ENCODE measurements at regions not wholly inside any gene's neighbourhood (a gene's known extent, or its start where the extent isn't known, plus 50 kb on each side); places are given as distances from the start of the nearest gene placed in this dataset.

DNA sequence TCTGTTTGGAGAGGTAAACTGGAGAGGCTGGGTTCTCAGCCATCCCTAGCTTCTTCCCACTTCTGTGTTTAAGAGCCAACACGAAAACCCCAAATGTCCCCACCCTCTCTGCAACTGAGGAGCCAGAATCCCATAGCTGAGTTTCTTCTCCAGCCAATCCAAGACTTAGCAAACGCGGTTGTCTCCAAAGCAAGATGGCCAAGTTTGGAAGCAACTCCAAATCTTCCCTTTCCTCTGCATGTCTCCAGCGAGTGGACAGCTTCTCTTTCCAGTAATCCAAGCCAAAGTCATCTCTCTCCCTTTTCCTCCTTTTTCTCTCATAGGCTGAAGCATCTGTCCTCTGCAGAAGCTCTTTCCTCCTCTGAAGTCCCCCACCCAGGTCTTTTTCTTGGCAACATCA lies 539.2 kb downstream of the MIAT start:
- H3K36me3 ChIP-seq, result no peaks in the 10 kb centered on the region
- no peaks in the 10 kb centered on the region for H3K27me3 ChIP-seq
- TF ChIP-seq, protein P1, sequence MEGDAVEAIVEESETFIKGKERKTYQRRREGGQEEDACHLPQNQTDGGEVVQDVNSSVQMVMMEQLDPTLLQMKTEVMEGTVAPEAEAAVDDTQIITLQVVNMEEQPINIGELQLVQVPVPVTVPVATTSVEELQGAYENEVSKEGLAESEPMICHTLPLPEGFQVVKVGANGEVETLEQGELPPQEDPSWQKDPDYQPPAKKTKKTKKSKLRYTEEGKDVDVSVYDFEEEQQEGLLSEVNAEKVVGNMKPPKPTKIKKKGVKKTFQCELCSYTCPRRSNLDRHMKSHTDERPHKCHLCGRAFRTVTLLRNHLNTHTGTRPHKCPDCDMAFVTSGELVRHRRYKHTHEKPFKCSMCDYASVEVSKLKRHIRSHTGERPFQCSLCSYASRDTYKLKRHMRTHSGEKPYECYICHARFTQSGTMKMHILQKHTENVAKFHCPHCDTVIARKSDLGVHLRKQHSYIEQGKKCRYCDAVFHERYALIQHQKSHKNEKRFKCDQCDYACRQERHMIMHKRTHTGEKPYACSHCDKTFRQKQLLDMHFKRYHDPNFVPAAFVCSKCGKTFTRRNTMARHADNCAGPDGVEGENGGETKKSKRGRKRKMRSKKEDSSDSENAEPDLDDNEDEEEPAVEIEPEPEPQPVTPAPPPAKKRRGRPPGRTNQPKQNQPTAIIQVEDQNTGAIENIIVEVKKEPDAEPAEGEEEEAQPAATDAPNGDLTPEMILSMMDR (IDR thresholded peaks at IDR 0.05), result no peak
- intact Hi-C loops (cut with DNase I; ENCODE audit: low total_unique reads), result no loop called here
- H3K4me1 ChIP-seq, result peaks cover 0 to 23% (median 6%) of the 10 kb centered on the region in 4 donors
- no peak overlapping the region for H3K27ac ChIP-seq
- no peak for DNase-seq
- H3K4me3 ChIP-seq, result no peak overlapping the region
- H3K9me3 ChIP-seq, result no peaks in the 10 kb centered on the region

DNA sequence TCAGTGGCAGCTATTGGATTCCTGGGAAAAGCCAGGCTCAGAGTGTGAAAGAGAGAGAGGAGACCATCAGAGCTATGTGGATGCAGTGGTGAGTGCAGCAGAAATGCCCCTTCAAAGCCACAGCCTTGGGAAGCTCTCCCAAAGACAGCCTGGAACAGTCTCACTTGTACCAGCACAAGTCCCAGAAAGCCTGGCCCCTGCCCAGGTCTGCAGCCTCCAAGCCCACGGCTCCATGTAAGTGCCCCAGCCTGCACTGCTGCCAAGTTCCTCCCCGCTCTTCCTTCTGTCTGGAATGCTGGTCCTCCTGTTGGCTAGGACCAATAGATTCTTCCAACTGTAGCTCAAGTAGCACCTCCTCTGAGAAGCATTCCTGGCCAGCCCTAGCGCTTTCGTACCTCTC lies 539.7 kb downstream of the MIAT start:
- DNase-seq, result no peak
- H3K4me3 ChIP-seq, result no peak overlapping the region
- TF ChIP-seq, protein P1 (IDR thresholded peaks at IDR 0.05), result no peak
- no peaks in the 10 kb centered on the region for H3K27me3 ChIP-seq
- no peaks in the 10 kb centered on the region for H3K36me3 ChIP-seq
- no peak overlapping the region for H3K27ac ChIP-seq
- no peaks in the 10 kb centered on the region for H3K9me3 ChIP-seq
- intact Hi-C loops (cut with DNase I; ENCODE audit: low total_unique reads), result no loop called here
- peaks cover 0 to 22% (median 5%) of the 10 kb centered on the region in 4 donors for H3K4me1 ChIP-seq

DNA sequence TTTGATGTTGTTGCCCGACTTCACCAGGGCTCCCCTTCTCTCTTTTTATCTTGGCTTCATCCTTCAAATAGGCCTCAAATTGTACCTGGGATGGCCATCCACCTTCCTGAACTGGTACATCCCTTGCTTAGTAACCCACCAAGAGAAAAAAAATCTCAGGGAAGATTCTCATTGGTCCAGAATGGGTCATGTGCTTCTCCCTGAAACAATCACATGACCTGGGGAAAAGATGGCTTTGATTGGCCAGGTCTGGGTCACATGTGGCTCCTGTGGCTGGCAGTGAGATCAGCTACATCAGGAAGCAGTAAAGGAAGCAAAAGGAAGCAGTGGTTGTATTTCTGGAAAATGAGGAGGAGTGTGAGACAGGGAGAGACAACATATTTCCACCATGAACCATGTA lies 540.2 kb downstream of the MIAT start:
- Histone ChIP-seq H3K36me3 (no peaks in the 10 kb centered on the region), H3K27ac (no peak overlapping the region), H3K27me3 (no peaks in the 10 kb centered on the region), H3K4me3 (no peak overlapping the region), H3K4me1 (peaks cover 0 to 22% (median 6%) of the 10 kb centered on the region in 4 donors), H3K9me3 (no peaks in the 10 kb centered on the region)
- DNase-seq, result no peak
- intact Hi-C loops (cut with DNase I; ENCODE audit: low total_unique reads), result no loop called here
- TF ChIP-seq, protein P1 (IDR thresholded peaks at IDR 0.05), result no peak

DNA sequence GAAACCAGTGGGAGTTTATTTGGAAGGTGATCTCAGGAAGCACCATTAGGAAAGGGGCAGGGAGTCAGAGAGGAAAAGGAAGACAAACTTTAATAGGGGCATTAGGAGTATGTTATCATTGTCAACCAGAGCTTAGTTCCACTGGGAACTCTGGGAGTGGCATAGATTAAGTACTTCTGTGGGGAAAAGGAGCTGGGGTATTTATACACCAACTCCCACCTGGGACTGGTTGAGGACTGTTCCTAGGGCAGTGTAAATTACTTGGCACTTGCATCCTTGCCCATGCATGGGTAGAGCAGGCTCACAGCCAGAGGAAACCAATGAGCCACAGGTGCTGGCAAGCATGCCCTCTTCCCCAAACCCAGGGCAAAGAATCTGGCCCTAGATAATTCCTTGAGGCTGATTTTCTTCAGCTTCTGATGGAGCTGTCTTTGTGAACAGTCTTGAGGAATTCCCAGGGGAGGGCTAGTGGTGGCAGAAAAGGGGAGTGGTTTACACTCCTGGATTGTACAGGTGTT lies 541.2 kb downstream of the MIAT start:
- DNase-seq, result no peak

DNA sequence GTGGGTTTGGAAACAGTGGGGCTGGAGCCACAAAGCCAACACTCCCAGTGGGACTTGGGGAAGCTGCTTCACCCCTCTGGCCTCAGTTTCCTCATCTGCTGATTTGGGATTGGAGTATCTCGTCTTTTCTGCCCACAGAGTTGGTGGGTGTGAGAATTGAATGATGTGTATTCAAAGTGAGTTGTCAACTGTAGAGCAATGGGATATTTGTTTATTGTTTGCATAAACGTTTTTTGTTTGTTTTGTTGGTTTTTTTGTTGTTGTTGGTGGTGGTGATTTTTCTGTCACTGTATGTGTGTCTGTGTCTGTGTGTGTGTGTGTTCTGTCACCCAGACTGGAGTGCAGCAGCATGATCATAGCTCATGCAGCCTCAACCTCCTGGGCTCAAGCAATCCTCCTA lies 542.0 kb downstream of the MIAT start:
- Histone ChIP-seq H3K9me3 (no peaks in the 10 kb centered on the region), H3K27ac (no peak overlapping the region), H3K36me3 (no peaks in the 10 kb centered on the region), H3K27me3 (no peaks in the 10 kb centered on the region), H3K4me1 (peaks cover 0 to 29% (median 10%) of the 10 kb centered on the region in 4 donors), H3K4me3 (no peak overlapping the region)
- intact Hi-C loops (cut with DNase I; ENCODE audit: low total_unique reads), result no loop called here
- no peak for DNase-seq
- TF ChIP-seq, protein P1 (IDR thresholded peaks at IDR 0.05), result no peak

More for the DNA sequence above, 541.2 kb downstream of the MIAT start:
- Histone ChIP-seq H3K9me3 (no peaks in the 10 kb centered on the region), H3K36me3 (no peaks in the 10 kb centered on the region), H3K4me3 (no peak overlapping the region), H3K27me3 (no peaks in the 10 kb centered on the region), H3K4me1 (peaks cover 0 to 29% (median 10%) of the 10 kb centered on the region in 4 donors), H3K27ac (no peak overlapping the region)
- intact Hi-C loops (cut with DNase I; ENCODE audit: low total_unique reads), result no loop called here
- TF ChIP-seq, protein P1 (IDR thresholded peaks at IDR 0.05), result no peak

DNA sequence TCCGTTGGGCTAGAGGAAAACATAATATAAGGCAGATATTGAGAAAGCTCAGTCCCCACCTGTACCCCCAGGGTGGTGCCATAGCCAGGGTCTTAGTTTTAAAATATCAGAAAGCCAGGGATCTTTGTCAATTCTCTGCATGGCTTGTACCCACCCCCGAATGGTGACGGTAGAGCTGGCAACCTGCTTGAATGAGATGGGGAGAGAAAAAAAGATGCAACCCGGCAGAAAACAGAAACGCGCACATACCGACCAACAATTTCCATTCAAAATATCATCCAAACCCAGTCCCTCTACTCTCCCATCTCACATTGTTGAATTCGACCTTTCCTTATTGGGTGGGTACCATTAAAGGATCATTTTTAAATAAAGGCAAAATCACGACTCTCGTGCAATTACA lies 543.9 kb downstream of the MIAT start:
- peaks cover 0 to 37% (median 14%) of the 10 kb centered on the region in 4 donors for H3K4me1 ChIP-seq
- H3K36me3 ChIP-seq, result no peaks in the 10 kb centered on the region
- DNase-seq, result no peak
- H3K27me3 ChIP-seq, result no peaks in the 10 kb centered on the region
- intact Hi-C loops (cut with DNase I; ENCODE audit: low total_unique reads), result no loop called here
- TF ChIP-seq, protein P1 (IDR thresholded peaks at IDR 0.05), result no peak
- H3K27ac ChIP-seq, result no peak overlapping the region
- H3K4me3 ChIP-seq, result no peak overlapping the region
- H3K9me3 ChIP-seq, result no peaks in the 10 kb centered on the region

Data from tibial artery (tissue), 4 donors.